H7 (cell line): ENCODE measurements at regions not wholly inside any gene's neighbourhood (a gene's known extent, or its start where the extent isn't known, plus 50 kb on each side); places are given as distances from the start of the nearest gene placed in this dataset.

ENCODE experiments used
- DNase-seq: peaks from one replicate; pipeline ENCODE4 v3.0.0; 2012
- H3K27me3 ChIP-seq: 2 replicates; pipeline ENCODE4 v1.6.0; 2011; ENCODE audit warnings: mild to moderate bottlenecking, low read length; ENCODE audit not compliant: control insufficient read depth, insufficient read depth
- H3K36me3 ChIP-seq: replicated peaks from 2 replicates; pipeline ENCODE4 v1.5.1; 2011; ENCODE audit warnings: low read length; ENCODE audit not compliant: control insufficient read depth, insufficient read depth
- H3K4me3 ChIP-seq: 2 replicates; pipeline ENCODE4 v1.5.1; 2011; ENCODE audit warnings: low read depth, mild to moderate bottlenecking, control low read depth, low read length, moderate library complexity; ENCODE audit not compliant: insufficient read depth

GRCh38 chr10:118151461-118151860 is 104.7 kb upstream of the RAB11FIP2 start:
- Histone ChIP-seq H3K27me3 (no peaks in the 10 kb centered on the region), H3K36me3 (no peaks in the 10 kb centered on the region), H3K4me3 (no peak overlapping the region)
- no peak for DNase-seq

- no peak for DNase-seq
- H3K27me3 ChIP-seq, result no peaks in the 10 kb centered on the region
- no peak overlapping the region for H3K4me3 ChIP-seq
- no peaks in the 10 kb centered on the region for H3K36me3 ChIP-seq
Observed at GRCh38 chr10:118148247-118148646, 101.5 kb upstream of the RAB11FIP2 start.

- Histone ChIP-seq H3K36me3 (no peaks in the 10 kb centered on the region), H3K27me3 (no peaks in the 10 kb centered on the region), H3K4me3 (no peak overlapping the region)
- no peak for DNase-seq
Observed at GRCh38 chr10:118145256-118145655, 98.5 kb upstream of the RAB11FIP2 start.

- H3K4me3 ChIP-seq, result no peak overlapping the region
- no peak for DNase-seq
- no peaks in the 10 kb centered on the region for H3K27me3 ChIP-seq
- H3K36me3 ChIP-seq, result no peaks in the 10 kb centered on the region
Observed at GRCh38 chr10:118141471-118141870, 94.7 kb upstream of the RAB11FIP2 start.

GRCh38 chr10:118139321-118139720 is 92.6 kb upstream of the RAB11FIP2 start:
- H3K36me3 ChIP-seq, result no peaks in the 10 kb centered on the region
- no peak overlapping the region for H3K4me3 ChIP-seq
- H3K27me3 ChIP-seq, result no peaks in the 10 kb centered on the region
- no peak for DNase-seq

- H3K4me3 ChIP-seq, result no peak overlapping the region
- DNase-seq, result no peak
- H3K27me3 ChIP-seq, result no peaks in the 10 kb centered on the region
- no peaks in the 10 kb centered on the region for H3K36me3 ChIP-seq
Observed at GRCh38 chr10:118128675-118129074, 81.9 kb upstream of the RAB11FIP2 start.

GRCh38 chr10:118118716-118119115 is 72.0 kb upstream of the RAB11FIP2 start:
- Histone ChIP-seq H3K27me3 (no peaks in the 10 kb centered on the region), H3K4me3 (no peak overlapping the region), H3K36me3 (no peaks in the 10 kb centered on the region)
- DNase-seq, result no peak

- no peaks in the 10 kb centered on the region for H3K27me3 ChIP-seq
- no peak for DNase-seq
- H3K36me3 ChIP-seq, result no peaks in the 10 kb centered on the region
- H3K4me3 ChIP-seq, result no peak overlapping the region
Observed at GRCh38 chr10:118116715-118117449, 70.1 kb upstream of the RAB11FIP2 start.

GRCh38 chr10:118116362-118116714 is 69.6 kb upstream of the RAB11FIP2 start:
- Histone ChIP-seq H3K36me3 (no peaks in the 10 kb centered on the region), H3K27me3 (no peaks in the 10 kb centered on the region), H3K4me3 (no peak overlapping the region)
- no peak for DNase-seq

- no peak overlapping the region for H3K4me3 ChIP-seq
- no peaks in the 10 kb centered on the region for H3K36me3 ChIP-seq
- DNase-seq, result no peak
- no peaks in the 10 kb centered on the region for H3K27me3 ChIP-seq
Observed at GRCh38 chr10:118115701-118116100, 69.0 kb upstream of the RAB11FIP2 start.

- H3K36me3 ChIP-seq, result no peaks in the 10 kb centered on the region
Observed at GRCh38 chr10:118114992-118115391, 68.3 kb upstream of the RAB11FIP2 start.

GRCh38 chr10:118112543-118113125 is 65.9 kb upstream of the RAB11FIP2 start:
- Histone ChIP-seq H3K36me3 (no peaks in the 10 kb centered on the region), H3K4me3 (no peak overlapping the region), H3K27me3 (no peaks in the 10 kb centered on the region)
- no peak for DNase-seq

More at GRCh38 chr10:118114992-118115391, 68.3 kb upstream of the RAB11FIP2 start:
- no peak for DNase-seq
- Histone ChIP-seq H3K4me3 (no peak overlapping the region), H3K27me3 (no peaks in the 10 kb centered on the region)

GRCh38 chr10:118110750-118111149 is 64.0 kb upstream of the RAB11FIP2 start:
- H3K36me3 ChIP-seq, result no peaks in the 10 kb centered on the region
- no peaks in the 10 kb centered on the region for H3K27me3 ChIP-seq
- H3K4me3 ChIP-seq, result no peak overlapping the region
- DNase-seq, result no peak

GRCh38 chr10:118108194-118109026 is 61.7 kb upstream of the RAB11FIP2 start:
- DNase-seq, result no peak
- Histone ChIP-seq H3K4me3 (no peak overlapping the region), H3K27me3 (no peaks in the 10 kb centered on the region), H3K36me3 (no peaks in the 10 kb centered on the region)

GRCh38 chr10:118107541-118107940 is 60.8 kb upstream of the RAB11FIP2 start:
- no peak for DNase-seq
- H3K36me3 ChIP-seq, result no peaks in the 10 kb centered on the region
- H3K4me3 ChIP-seq, result no peak overlapping the region
- no peaks in the 10 kb centered on the region for H3K27me3 ChIP-seq
